Adrenal gland (tissue), 5 donors: ENCODE measurements at regions not wholly inside any gene's neighbourhood (a gene's known extent, or its start where the extent isn't known, plus 50 kb on each side); places are given as distances from the start of the nearest gene placed in this dataset.

ENCODE experiments used
- POLR2A ChIP-seq, 2 donors: fragments of 450-650 bp; IDR thresholded peaks; one replicate each; pipeline ENCODE4 v1.6.1; 2017; ENCODE audit warnings: antibody characterized with exemption in 2 of 2, mild to moderate bottlenecking in 2 of 2, moderate library complexity in 1 of 2
- TF ChIP-seq, protein P1 (sequence below), 6 experiments: fragments of 450-650 bp in 4 of 6; fragments of 200-600 bp in 2 of 6; sonication (generic) in 1 of 6; IDR thresholded peaks; 1 replicate in 5 of 6; 2 replicates in 1 of 6; pipeline versions ENCODE4 v1.5.1 to v1.8.0; 2016 to 2021; ENCODE audit warnings: antibody characterized with exemption in 6 of 6, mild to moderate bottlenecking in 2 of 6, moderate library complexity in 1 of 6
- donor health status: DM: no; HTN: no; CAD: no.

DNA sequence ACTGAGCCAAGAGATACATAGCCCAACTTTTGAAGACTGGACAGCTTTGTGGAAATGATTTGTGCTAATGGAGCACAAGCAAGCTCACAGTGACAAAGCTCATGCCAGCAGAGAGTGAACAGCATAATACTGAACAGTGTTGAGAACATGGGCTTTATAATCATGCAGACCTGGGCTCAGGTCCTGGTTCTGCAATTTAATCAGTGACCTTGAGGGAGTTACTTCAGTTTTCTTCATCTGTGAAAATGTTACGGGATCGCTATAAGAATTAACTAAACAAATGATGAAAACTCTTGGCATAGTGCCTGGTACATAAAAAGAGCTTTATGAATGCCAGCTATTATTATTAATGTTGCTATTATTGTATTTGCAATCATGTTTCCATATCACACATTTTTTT lies 690.5 kb upstream of the LRRN3 start:
- TF ChIP-seq, protein P1, sequence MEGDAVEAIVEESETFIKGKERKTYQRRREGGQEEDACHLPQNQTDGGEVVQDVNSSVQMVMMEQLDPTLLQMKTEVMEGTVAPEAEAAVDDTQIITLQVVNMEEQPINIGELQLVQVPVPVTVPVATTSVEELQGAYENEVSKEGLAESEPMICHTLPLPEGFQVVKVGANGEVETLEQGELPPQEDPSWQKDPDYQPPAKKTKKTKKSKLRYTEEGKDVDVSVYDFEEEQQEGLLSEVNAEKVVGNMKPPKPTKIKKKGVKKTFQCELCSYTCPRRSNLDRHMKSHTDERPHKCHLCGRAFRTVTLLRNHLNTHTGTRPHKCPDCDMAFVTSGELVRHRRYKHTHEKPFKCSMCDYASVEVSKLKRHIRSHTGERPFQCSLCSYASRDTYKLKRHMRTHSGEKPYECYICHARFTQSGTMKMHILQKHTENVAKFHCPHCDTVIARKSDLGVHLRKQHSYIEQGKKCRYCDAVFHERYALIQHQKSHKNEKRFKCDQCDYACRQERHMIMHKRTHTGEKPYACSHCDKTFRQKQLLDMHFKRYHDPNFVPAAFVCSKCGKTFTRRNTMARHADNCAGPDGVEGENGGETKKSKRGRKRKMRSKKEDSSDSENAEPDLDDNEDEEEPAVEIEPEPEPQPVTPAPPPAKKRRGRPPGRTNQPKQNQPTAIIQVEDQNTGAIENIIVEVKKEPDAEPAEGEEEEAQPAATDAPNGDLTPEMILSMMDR (IDR thresholded peaks at IDR 0.05) = no peak
- TF ChIP-seq POLR2A (IDR thresholded peaks at IDR 0.05) = no peak
